Adipocyte (in vitro differentiated cells): ENCODE measurements at regions not wholly inside any gene's neighbourhood (a gene's known extent, or its start where the extent isn't known, plus 50 kb on each side); places are given as distances from the start of the nearest gene placed in this dataset.
A peak's percentile ranks its signal among the peaks of the same experiment; 100 is the strongest.

ENCODE experiments used
- DNase-seq: peaks from one replicate; pipeline ENCODE4 v3.0.0-alpha.2; 2015; ENCODE audit warnings: low read depth
- H3K27me3 ChIP-seq: replicated peaks from 2 replicates; pipeline ENCODE4 v1.7.0; 2013; ENCODE audit warnings: mild to moderate bottlenecking, low read length, moderate library complexity; ENCODE audit not compliant: control insufficient read depth, insufficient read depth
- H3K36me3 ChIP-seq: 2 replicates; pipeline ENCODE4 v1.7.0; 2013; ENCODE audit warnings: low read length, mild to moderate bottlenecking, moderate library complexity; ENCODE audit not compliant: control insufficient read depth, insufficient read depth, severe bottlenecking
- H3K4me1 ChIP-seq: 2 replicates; pipeline ENCODE4 v1.7.0; 2013; ENCODE audit warnings: mild to moderate bottlenecking, low read length, moderate library complexity; ENCODE audit not compliant: control insufficient read depth, insufficient read depth
- H3K4me3 ChIP-seq: 2 replicates; pipeline ENCODE4 v1.7.0; 2013; ENCODE audit warnings: mild to moderate bottlenecking, low read length, moderate library complexity
- H3K9ac ChIP-seq: 2 replicates; pipeline ENCODE4 v1.7.0; 2013; ENCODE audit warnings: mild to moderate bottlenecking, low read length, moderate library complexity
- H3K9me3 ChIP-seq: 2 replicates; pipeline ENCODE4 v1.7.0; 2013; ENCODE audit warnings: mild to moderate bottlenecking, low read length, moderate library complexity; ENCODE audit not compliant: control insufficient read depth

- no peaks in the 10 kb centered on the region for H3K4me1 ChIP-seq
- H3K9ac ChIP-seq: no peak overlapping the region
- no peaks in the 10 kb centered on the region for H3K36me3 ChIP-seq
- H3K27me3 ChIP-seq: no peaks in the 10 kb centered on the region
- no peak for DNase-seq
- no peak overlapping the region for H3K4me3 ChIP-seq
- no peaks in the 10 kb centered on the region for H3K9me3 ChIP-seq
Measured at GRCh38 chr17:15108992-15109391, 156.1 kb downstream of the PMP22 start.

DNA sequence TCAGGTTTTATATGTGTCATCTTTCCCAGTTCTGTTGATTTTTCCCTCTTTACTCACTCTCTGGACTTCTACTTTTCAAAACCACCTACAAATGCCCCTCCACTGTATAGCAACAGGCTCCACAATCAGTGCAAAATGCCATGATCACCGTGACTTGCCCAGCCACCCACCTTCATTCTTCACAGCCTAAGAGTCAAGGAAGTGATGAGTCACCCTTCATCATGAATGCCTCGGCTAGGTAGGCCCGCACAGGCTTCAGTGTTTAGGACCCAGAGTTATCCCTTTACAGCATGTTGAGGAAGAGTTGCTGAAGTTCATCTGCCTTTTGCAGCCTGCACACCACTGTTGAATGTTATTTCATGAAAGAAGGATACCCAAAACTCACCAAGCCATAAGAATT is 158.6 kb downstream of the PMP22 start:
- peak; percentile 38 for DNase-seq
- no peak overlapping the region for H3K9ac ChIP-seq
- H3K36me3 ChIP-seq: no peaks in the 10 kb centered on the region
- no peaks in the 10 kb centered on the region for H3K9me3 ChIP-seq
- peaks cover 8% of the 10 kb centered on the region for H3K27me3 ChIP-seq
- H3K4me3 ChIP-seq: no peak overlapping the region
- H3K4me1 ChIP-seq: no peaks in the 10 kb centered on the region

DNA sequence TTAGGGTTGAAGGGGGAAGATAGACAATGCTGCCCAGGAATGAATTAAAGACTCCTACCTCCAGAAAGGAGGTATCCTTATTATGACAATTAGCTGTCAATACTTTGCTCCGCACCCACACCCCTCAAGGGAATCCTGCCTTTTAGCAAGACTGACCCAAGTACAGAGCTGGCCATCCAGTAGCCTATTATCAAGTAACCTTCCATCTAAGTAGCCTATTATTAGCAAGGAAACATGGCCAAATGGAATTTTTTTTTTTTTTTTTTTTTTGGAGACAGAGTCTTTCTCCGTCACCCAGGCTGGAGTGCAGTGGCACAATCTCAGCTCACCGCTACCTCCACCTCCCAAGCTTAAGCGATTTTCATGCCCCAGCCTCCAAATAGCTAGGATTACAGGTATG is 161.3 kb downstream of the PMP22 start:
- no peak for DNase-seq
- no peaks in the 10 kb centered on the region for H3K9me3 ChIP-seq
- H3K27me3 ChIP-seq: peaks cover 13% of the 10 kb centered on the region
- no peaks in the 10 kb centered on the region for H3K36me3 ChIP-seq
- H3K4me1 ChIP-seq: no peaks in the 10 kb centered on the region
- no peak overlapping the region for H3K4me3 ChIP-seq
- no peak overlapping the region for H3K9ac ChIP-seq

- H3K36me3 ChIP-seq: no peaks in the 10 kb centered on the region
- H3K9ac ChIP-seq: no peak overlapping the region
- H3K9me3 ChIP-seq: no peaks in the 10 kb centered on the region
- H3K27me3 ChIP-seq: peaks cover 13% of the 10 kb centered on the region
- H3K4me1 ChIP-seq: no peaks in the 10 kb centered on the region
- no peak overlapping the region for H3K4me3 ChIP-seq
- DNase-seq: no peak
Measured at GRCh38 chr17:15101175-15101574, 164.0 kb downstream of the PMP22 start.

GRCh38 chr17:15096511-15096910 is 168.6 kb downstream of the PMP22 start:
- peak; percentile 86 for DNase-seq
- Histone ChIP-seq H3K9me3 (no peaks in the 10 kb centered on the region), H3K4me3 (no peak overlapping the region), H3K4me1 (no peaks in the 10 kb centered on the region), H3K36me3 (no peaks in the 10 kb centered on the region), H3K27me3 (peaks cover 5% of the 10 kb centered on the region), H3K9ac (no peak overlapping the region)

DNA sequence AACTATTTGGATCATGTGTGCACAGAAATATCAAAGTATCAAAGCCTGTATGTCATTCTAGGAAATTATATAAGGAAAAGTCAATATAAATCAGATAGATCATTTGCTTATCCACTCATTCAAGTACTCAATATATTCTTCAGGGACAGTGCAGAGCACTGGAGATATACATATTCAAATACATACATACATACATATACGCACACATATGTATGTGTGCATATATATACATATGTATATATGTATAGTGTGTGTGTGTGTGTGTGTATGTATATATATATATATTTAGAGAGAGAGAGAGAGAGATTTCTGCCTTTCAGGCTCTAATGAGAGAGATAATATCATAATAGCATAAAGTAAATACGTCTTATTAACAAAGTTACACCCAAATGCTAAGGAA is 169.2 kb downstream of the PMP22 start:
- no peak overlapping the region for H3K9ac ChIP-seq
- H3K27me3 ChIP-seq: peaks cover 4% of the 10 kb centered on the region
- no peaks in the 10 kb centered on the region for H3K9me3 ChIP-seq
- H3K4me1 ChIP-seq: no peaks in the 10 kb centered on the region
- no peak for DNase-seq
- no peak overlapping the region for H3K4me3 ChIP-seq
- no peaks in the 10 kb centered on the region for H3K36me3 ChIP-seq

GRCh38 chr17:15092762-15093161 is 172.4 kb downstream of the PMP22 start:
- Histone ChIP-seq H3K9me3 (no peaks in the 10 kb centered on the region), H3K4me1 (no peaks in the 10 kb centered on the region), H3K27me3 (no peaks in the 10 kb centered on the region), H3K9ac (no peak overlapping the region), H3K4me3 (no peak overlapping the region), H3K36me3 (no peaks in the 10 kb centered on the region)
- DNase-seq: peak; percentile 8

- DNase-seq: no peak
Measured at GRCh38 chr17:15092261-15092660, 172.9 kb downstream of the PMP22 start.

GRCh38 chr17:15091825-15092224 is 173.3 kb downstream of the PMP22 start:
- Histone ChIP-seq H3K27me3 (no peaks in the 10 kb centered on the region), H3K4me3 (no peak overlapping the region), H3K4me1 (no peaks in the 10 kb centered on the region), H3K36me3 (no peaks in the 10 kb centered on the region), H3K9ac (no peak overlapping the region), H3K9me3 (no peaks in the 10 kb centered on the region)
- DNase-seq: no peak

More at GRCh38 chr17:15092261-15092660, 172.9 kb downstream of the PMP22 start:
- H3K4me3 ChIP-seq: no peak overlapping the region
- no peak overlapping the region for H3K9ac ChIP-seq
- no peaks in the 10 kb centered on the region for H3K36me3 ChIP-seq
- no peaks in the 10 kb centered on the region for H3K27me3 ChIP-seq
- H3K9me3 ChIP-seq: no peaks in the 10 kb centered on the region
- H3K4me1 ChIP-seq: no peaks in the 10 kb centered on the region

GRCh38 chr17:15090533-15090932 is 174.6 kb downstream of the PMP22 start:
- Histone ChIP-seq H3K27me3 (no peaks in the 10 kb centered on the region), H3K36me3 (no peaks in the 10 kb centered on the region), H3K9ac (no peak overlapping the region), H3K4me1 (no peaks in the 10 kb centered on the region), H3K9me3 (no peaks in the 10 kb centered on the region), H3K4me3 (no peak overlapping the region)
- DNase-seq: no peak

GRCh38 chr17:15087946-15088345 is 177.2 kb downstream of the PMP22 start:
- DNase-seq: no peak

GRCh38 chr17:15086776-15087295 is 178.3 kb downstream of the PMP22 start:
- Histone ChIP-seq H3K27me3 (peaks cover 5% of the 10 kb centered on the region), H3K9ac (no peak overlapping the region), H3K4me3 (no peak overlapping the region), H3K4me1 (no peaks in the 10 kb centered on the region), H3K36me3 (no peaks in the 10 kb centered on the region), H3K9me3 (no peaks in the 10 kb centered on the region)
- no peak for DNase-seq

More at GRCh38 chr17:15087946-15088345, 177.2 kb downstream of the PMP22 start:
- Histone ChIP-seq H3K36me3 (no peaks in the 10 kb centered on the region), H3K4me1 (no peaks in the 10 kb centered on the region), H3K27me3 (peaks cover 5% of the 10 kb centered on the region), H3K9ac (no peak overlapping the region), H3K9me3 (no peaks in the 10 kb centered on the region), H3K4me3 (no peak overlapping the region)
